HCT116 (cell line): ENCODE measurements at regions not wholly inside any gene's neighbourhood (a gene's known extent, or its start where the extent isn't known, plus 50 kb on each side); places are given as distances from the start of the nearest gene placed in this dataset.
A peak's percentile ranks its signal among the peaks of the same experiment; 100 is the strongest.

ENCODE experiments used
- ATAC-seq: fragments of 200-7000 bp; cut with Tn5 transposase; 2 replicates; pipeline ENCODE4 v1.9.1; 2020; ENCODE audit warnings: mild to moderate bottlenecking, moderate library complexity
- BruUV-seq: library from RNA; stranded (reverse); fragments of 400-500 nt; replicated peaks from 2 replicates; lab custom pipeline; 2021; lab: Mats Ljungman, UMichigan
- CTCF ChIA-PET: fragments of 300-600 bp; sonication (Branson Sonifier 250); formaldehyde crosslinking; loops from one replicate; lab custom pipeline; 2021; ENCODE audit warnings: antibody characterized with exemption; lab: Charles Lee
- POLR2A ChIA-PET: fragments of 300-600, 350-600 bp; sonication (Branson Sonifier 250); formaldehyde crosslinking; loops from one replicate; lab custom pipeline; 2021; ENCODE audit warnings: antibody characterized with exemption; lab: Charles Lee
- RAD21 ChIA-PET, 2 experiments: fragments of 300-600 bp; sonication (Branson Sonifier 250); formaldehyde crosslinking; loops; one replicate each; lab custom pipeline; 2023; ENCODE audit warnings: low total read pairs in 2 of 2; ENCODE audit not compliant: uncharacterized antibody in 2 of 2, unreplicated experiment in 2 of 2, low non-redundant PET in 1 of 2; lab: Charles Lee
- DNase-seq: peaks from one replicate; pipeline ENCODE4 v3.0.0-alpha.2; 2010; ENCODE audit warnings: low read depth, low spot score
- H2AFZ ChIP-seq: fragments of 200-600 bp; shearing (Covaris generic), sonication (generic); 2 replicates; pipeline ENCODE4 v1.6.1; 2017; ENCODE audit warnings: low read depth, mixed run types, mixed read lengths, antibody characterized with exemption, low read length; ENCODE audit not compliant: poor library complexity, severe bottlenecking
- H3K27ac ChIP-seq: 2 replicates; pipeline ENCODE4 v1.5.1; 2012; ENCODE audit warnings: low read depth, low read length
- H3K27me3 ChIP-seq: fragments of 200-600 bp; sonication (generic); 2 replicates; pipeline ENCODE4 v1.6.1; 2016; ENCODE audit warnings: mixed run types, low read length, mixed read lengths; ENCODE audit not compliant: insufficient read depth
- H3K36me3 ChIP-seq, 2 experiments: fragments of 200-500 bp in 1 of 2; fragments of 200-600 bp in 1 of 2; sonication (Bioruptor generic) in 1 of 2; sonication (generic) in 1 of 2; 2 replicates each; pipeline versions ENCODE4 v1.5.1 to v1.6.1; 2014 to 2016; ENCODE audit warnings: low read length in 2 of 2, inconsistent platforms in 1 of 2, mixed read lengths in 1 of 2, mixed run types in 1 of 2; ENCODE audit not compliant: insufficient read depth in 2 of 2, control insufficient read depth in 1 of 2
- H3K4me1 ChIP-seq, 2 experiments: fragments of 200-600 bp in 1 of 2; sonication (generic) in 1 of 2; 2 replicates each; pipeline versions ENCODE4 v1.5.1 to v1.6.1; 2012 to 2017; ENCODE audit warnings: low read length in 2 of 2, inconsistent platforms in 1 of 2, mild to moderate bottlenecking in 1 of 2, mixed read lengths in 1 of 2, mixed run types in 1 of 2, moderate library complexity in 1 of 2; ENCODE audit not compliant: insufficient read depth in 2 of 2, control insufficient read depth in 1 of 2
- H3K4me2 ChIP-seq: fragments of 200-600 bp; sonication (generic); 2 replicates; pipeline ENCODE4 v1.6.1; 2017; ENCODE audit warnings: mixed run types, low read length, mixed read lengths
- H3K4me3 ChIP-seq, 2 experiments: fragments of 200-600 bp in 1 of 2; sonication (generic) in 1 of 2; replicated peaks in 1 of 2; 2 replicates each; pipeline ENCODE4 v1.5.1; 2011 to 2016; ENCODE audit warnings: low read length in 2 of 2, control low read depth in 1 of 2, low read depth in 1 of 2, mild to moderate bottlenecking in 1 of 2, mixed read lengths in 1 of 2, mixed run types in 1 of 2
- H3K79me2 ChIP-seq: fragments of 200-600 bp; sonication (generic); 2 replicates; pipeline ENCODE4 v1.6.1; 2017; ENCODE audit warnings: mild to moderate bottlenecking, mixed run types, low read length, moderate library complexity, mixed read lengths; ENCODE audit not compliant: insufficient read depth
- H3K9ac ChIP-seq: fragments of 200-600 bp; sonication (generic); 2 replicates; pipeline ENCODE4 v1.6.1; 2016; ENCODE audit warnings: low read length, mixed read lengths
- H3K9me2 ChIP-seq: fragments of 200-600 bp; sonication (generic), shearing (Covaris generic); 2 replicates; pipeline ENCODE4 v1.6.1; 2017; ENCODE audit warnings: mixed run types, mild to moderate bottlenecking, moderate library complexity; ENCODE audit not compliant: insufficient read depth
- H3K9me3 ChIP-seq, 2 experiments: fragments of 200-500 bp in 1 of 2; fragments of 200-600 bp in 1 of 2; sonication (Bioruptor generic) in 1 of 2; sonication (generic) in 1 of 2; 2 replicates each; pipeline ENCODE4 v1.6.1; 2014 to 2017; ENCODE audit warnings: low read length in 2 of 2, mixed read lengths in 2 of 2, inconsistent platforms in 1 of 2, low read depth in 1 of 2, mild to moderate bottlenecking in 1 of 2, mixed run types in 1 of 2, moderate library complexity in 1 of 2; ENCODE audit not compliant: control insufficient read depth in 1 of 2, insufficient read depth in 1 of 2
- H4K20me1 ChIP-seq: fragments of 200-600 bp; sonication (generic), shearing (Covaris generic); 2 replicates; pipeline ENCODE4 v1.6.1; 2017; ENCODE audit warnings: mixed run types, mild to moderate bottlenecking, moderate library complexity; ENCODE audit not compliant: insufficient read depth
- CBX3 ChIP-seq: IDR thresholded peaks from 2 replicates; pipeline ENCODE4 v1.6.1; 2012; ENCODE audit warnings: low read depth
- EGR1 ChIP-seq: IDR thresholded peaks from 2 replicates; pipeline ENCODE4 v1.6.1; 2012; ENCODE audit warnings: low read depth
- ELF1 ChIP-seq: IDR thresholded peaks from 2 replicates; pipeline ENCODE4 v1.6.1; 2012; ENCODE audit warnings: low read depth, borderline replicate concordance
- FOSL1 ChIP-seq: IDR thresholded peaks from 2 replicates; pipeline ENCODE4 v1.6.1; 2012; ENCODE audit warnings: low read depth
- POLR2A ChIP-seq: IDR thresholded peaks from 2 replicates; pipeline ENCODE4 v1.7.0; 2011; ENCODE audit warnings: borderline replicate concordance; ENCODE audit not compliant: insufficient read depth, insufficient read length; ENCODE audit errors: extremely low read depth
- POLR2AphosphoS5 ChIP-seq: IDR thresholded peaks from 2 replicates; pipeline ENCODE4 v1.6.1; 2011; ENCODE audit warnings: mild to moderate bottlenecking, low read depth, low read length, moderate library complexity
- RAD21 ChIP-seq: IDR thresholded peaks from 2 replicates; pipeline ENCODE4 v1.6.1; 2012; ENCODE audit warnings: low read depth, mild to moderate bottlenecking
- SP1 ChIP-seq: IDR thresholded peaks from 2 replicates; pipeline ENCODE4 v1.6.1; 2012; ENCODE audit warnings: low read depth
- TCF7L2 ChIP-seq: IDR thresholded peaks from 2 replicates; pipeline ENCODE4 v1.7.0; 2011; ENCODE audit warnings: borderline replicate concordance, inconsistent platforms; ENCODE audit not compliant: insufficient read depth, insufficient read length; ENCODE audit errors: extremely low read depth
- YY1 ChIP-seq: IDR thresholded peaks from 2 replicates; pipeline ENCODE4 v1.6.1; 2011; ENCODE audit warnings: low read length, low read depth, moderate library complexity, mild to moderate bottlenecking; ENCODE audit not compliant: insufficient replicate concordance; ENCODE audit errors: extremely low read depth
- intact Hi-C: fragments of 100-400 bp; cut with micrococcal nuclease; formaldehyde crosslinking; loops from 2 replicates; pipeline ENCODE4 v1.10.0; 2022
- TF ChIP-seq, protein P1 (sequence below), 3 experiments: fragments of 200-600 bp in 1 of 3; sonication (generic) in 1 of 3; IDR thresholded peaks in 2 of 3; conservative IDR thresholded peaks in 1 of 3; 2 replicates each; pipeline ENCODE4 v1.5.1; 2012 to 2017; ENCODE audit warnings: low read depth in 2 of 3, low read length in 2 of 3, antibody characterized with exemption in 1 of 3, borderline replicate concordance in 1 of 3, control low read depth in 1 of 3, mild to moderate bottlenecking in 1 of 3, mixed read lengths in 1 of 3, mixed run types in 1 of 3, moderate library complexity in 1 of 3; ENCODE audit not compliant: insufficient read depth in 1 of 3
- TF ChIP-seq, protein P2 (sequence below): IDR thresholded peaks from 2 replicates; pipeline ENCODE4 v1.6.1; 2012; ENCODE audit warnings: low read depth

DNA sequence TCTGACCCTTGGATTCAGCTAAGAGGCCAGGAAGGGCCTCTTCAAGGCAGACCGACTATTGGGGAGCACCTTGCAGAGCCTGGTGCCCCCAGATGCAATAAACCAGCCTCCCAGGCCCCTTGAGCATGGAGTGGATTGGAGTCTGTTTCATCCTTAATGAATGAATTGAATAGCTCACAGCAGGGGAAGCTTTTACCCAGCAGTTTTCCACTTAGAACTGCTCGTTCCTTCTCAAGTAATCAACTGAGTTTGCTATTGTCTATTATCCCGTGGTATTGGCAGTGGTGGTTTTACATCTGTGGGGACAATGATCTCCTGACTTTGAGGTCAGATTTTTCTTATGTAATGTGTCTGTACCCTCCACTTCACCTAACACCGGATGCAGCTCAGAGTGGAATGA is 197.6 kb downstream of the AACS start:
- RAD21 ChIA-PET, result no interaction called here
- intact Hi-C loops, result no loop called here
- H3K4me1 ChIP-seq, result no peaks in the 10 kb centered on the region
- H3K9ac ChIP-seq, result no peak overlapping the region
- no peaks in the 10 kb centered on the region for H3K79me2 ChIP-seq
- no peak for ATAC-seq
- H3K4me3 ChIP-seq, result no peak overlapping the region
- no peak for DNase-seq
- H3K9me2 ChIP-seq, result no peaks in the 10 kb centered on the region
- H4K20me1 ChIP-seq, result no peaks in the 10 kb centered on the region
- no peaks in the 10 kb centered on the region for H3K9me3 ChIP-seq
- POLR2A ChIA-PET, result no interaction called here
- CTCF ChIA-PET, result interaction anchor here (0.6 kb wide), 1 partner anchor 71 kb away, joined by 3 read pairs; no protein-coding TSS in a partner anchor
- TF ChIP-seq EGR1 (no peak), SP1 (no peak), POLR2AphosphoS5 (no peak), ELF1 (no peak), POLR2A (no peak), CBX3 (no peak), TCF7L2 (no peak)
- TF ChIP-seq, protein P1, sequence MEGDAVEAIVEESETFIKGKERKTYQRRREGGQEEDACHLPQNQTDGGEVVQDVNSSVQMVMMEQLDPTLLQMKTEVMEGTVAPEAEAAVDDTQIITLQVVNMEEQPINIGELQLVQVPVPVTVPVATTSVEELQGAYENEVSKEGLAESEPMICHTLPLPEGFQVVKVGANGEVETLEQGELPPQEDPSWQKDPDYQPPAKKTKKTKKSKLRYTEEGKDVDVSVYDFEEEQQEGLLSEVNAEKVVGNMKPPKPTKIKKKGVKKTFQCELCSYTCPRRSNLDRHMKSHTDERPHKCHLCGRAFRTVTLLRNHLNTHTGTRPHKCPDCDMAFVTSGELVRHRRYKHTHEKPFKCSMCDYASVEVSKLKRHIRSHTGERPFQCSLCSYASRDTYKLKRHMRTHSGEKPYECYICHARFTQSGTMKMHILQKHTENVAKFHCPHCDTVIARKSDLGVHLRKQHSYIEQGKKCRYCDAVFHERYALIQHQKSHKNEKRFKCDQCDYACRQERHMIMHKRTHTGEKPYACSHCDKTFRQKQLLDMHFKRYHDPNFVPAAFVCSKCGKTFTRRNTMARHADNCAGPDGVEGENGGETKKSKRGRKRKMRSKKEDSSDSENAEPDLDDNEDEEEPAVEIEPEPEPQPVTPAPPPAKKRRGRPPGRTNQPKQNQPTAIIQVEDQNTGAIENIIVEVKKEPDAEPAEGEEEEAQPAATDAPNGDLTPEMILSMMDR (IDR thresholded peaks at IDR 0.05 in 2 of 3, conservative IDR thresholded peaks at IDR 0.05 in 1 of 3; ENCODE audit: borderline replicate concordance in 1 of 3, insufficient read depth in 1 of 3, low read depth in 2 of 3, low read length in 2 of 3), result no peak
- no peak overlapping the region for H2AFZ ChIP-seq
- H3K27ac ChIP-seq, result no peak overlapping the region
- no TSS peak for BruUV-seq
- H3K4me2 ChIP-seq, result no peak overlapping the region
- peaks cover 49% of the 10 kb centered on the region for H3K27me3 ChIP-seq
- H3K36me3 ChIP-seq, result no peaks in the 10 kb centered on the region

DNA sequence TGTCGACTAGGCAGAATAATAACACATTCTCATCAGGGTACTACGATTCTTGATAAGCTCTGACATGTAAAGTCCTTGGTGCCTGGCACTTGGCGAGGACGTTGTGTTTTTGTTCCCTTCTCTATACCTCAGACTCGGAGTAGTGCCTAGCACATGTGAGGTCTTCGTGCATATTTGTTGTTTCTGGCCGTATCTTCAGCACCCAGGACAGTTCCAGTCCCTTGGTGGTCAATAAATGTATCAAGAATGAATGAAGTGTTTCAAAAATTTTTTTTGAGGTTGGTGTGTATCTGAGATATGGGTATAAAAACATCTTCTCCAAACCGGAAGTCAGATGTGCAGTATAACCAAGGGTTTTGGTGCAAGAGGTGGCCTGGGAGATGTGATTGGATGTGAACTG is 198.2 kb downstream of the AACS start:
- Histone ChIP-seq H3K27ac (no peak overlapping the region), H3K9me2 (no peaks in the 10 kb centered on the region), H3K4me2 (no peak overlapping the region), H3K27me3 (peaks cover 55% of the 10 kb centered on the region), H3K9me3 (no peaks in the 10 kb centered on the region), H2AFZ (no peak overlapping the region), H4K20me1 (no peaks in the 10 kb centered on the region), H3K4me3 (no peak overlapping the region), H3K9ac (no peak overlapping the region), H3K4me1 (no peaks in the 10 kb centered on the region), H3K79me2 (no peaks in the 10 kb centered on the region), H3K36me3 (no peaks in the 10 kb centered on the region)
- DNase-seq (no peak), ATAC-seq (no peak)
- no TSS peak for BruUV-seq
- ChIA-PET POLR2A (no interaction called here), CTCF (no interaction called here), RAD21 (no interaction called here)
- intact Hi-C loops, result no loop called here
- TF ChIP-seq, protein P2, sequence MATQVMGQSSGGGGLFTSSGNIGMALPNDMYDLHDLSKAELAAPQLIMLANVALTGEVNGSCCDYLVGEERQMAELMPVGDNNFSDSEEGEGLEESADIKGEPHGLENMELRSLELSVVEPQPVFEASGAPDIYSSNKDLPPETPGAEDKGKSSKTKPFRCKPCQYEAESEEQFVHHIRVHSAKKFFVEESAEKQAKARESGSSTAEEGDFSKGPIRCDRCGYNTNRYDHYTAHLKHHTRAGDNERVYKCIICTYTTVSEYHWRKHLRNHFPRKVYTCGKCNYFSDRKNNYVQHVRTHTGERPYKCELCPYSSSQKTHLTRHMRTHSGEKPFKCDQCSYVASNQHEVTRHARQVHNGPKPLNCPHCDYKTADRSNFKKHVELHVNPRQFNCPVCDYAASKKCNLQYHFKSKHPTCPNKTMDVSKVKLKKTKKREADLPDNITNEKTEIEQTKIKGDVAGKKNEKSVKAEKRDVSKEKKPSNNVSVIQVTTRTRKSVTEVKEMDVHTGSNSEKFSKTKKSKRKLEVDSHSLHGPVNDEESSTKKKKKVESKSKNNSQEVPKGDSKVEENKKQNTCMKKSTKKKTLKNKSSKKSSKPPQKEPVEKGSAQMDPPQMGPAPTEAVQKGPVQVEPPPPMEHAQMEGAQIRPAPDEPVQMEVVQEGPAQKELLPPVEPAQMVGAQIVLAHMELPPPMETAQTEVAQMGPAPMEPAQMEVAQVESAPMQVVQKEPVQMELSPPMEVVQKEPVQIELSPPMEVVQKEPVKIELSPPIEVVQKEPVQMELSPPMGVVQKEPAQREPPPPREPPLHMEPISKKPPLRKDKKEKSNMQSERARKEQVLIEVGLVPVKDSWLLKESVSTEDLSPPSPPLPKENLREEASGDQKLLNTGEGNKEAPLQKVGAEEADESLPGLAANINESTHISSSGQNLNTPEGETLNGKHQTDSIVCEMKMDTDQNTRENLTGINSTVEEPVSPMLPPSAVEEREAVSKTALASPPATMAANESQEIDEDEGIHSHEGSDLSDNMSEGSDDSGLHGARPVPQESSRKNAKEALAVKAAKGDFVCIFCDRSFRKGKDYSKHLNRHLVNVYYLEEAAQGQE, result peak; percentile 42
- TF ChIP-seq FOSL1 (no peak), POLR2AphosphoS5 (no peak), YY1 (no peak), RAD21 (no peak), SP1 (no peak), EGR1 (no peak), POLR2A (no peak)
